Thyroid gland (tissue), 4 donors: ENCODE measurements at regions not wholly inside any gene's neighbourhood (a gene's known extent, or its start where the extent isn't known, plus 50 kb on each side); places are given as distances from the start of the nearest gene placed in this dataset.

ENCODE experiments used
- DNase-seq, 2 donors: peaks; one replicate each; pipeline ENCODE4 v3.0.0-alpha.2; 2019
- H3K27ac ChIP-seq, 3 donors: fragments of 200-600 bp; sonication (generic); 1 replicate in 2 of 3; 2 replicates in 1 of 3; pipeline ENCODE4 v1.5.1; 2016 to 2019; ENCODE audit warnings: mild to moderate bottlenecking in 1 of 3, moderate library complexity in 1 of 3
- H3K27me3 ChIP-seq: fragments of 200-600 bp; sonication (generic); one replicate; pipeline ENCODE4 v1.5.1; 2019
- H3K36me3 ChIP-seq, 2 donors: fragments of 200-600 bp; sonication (generic); one replicate each; pipeline ENCODE4 v1.5.1; 2016 to 2019
- H3K4me1 ChIP-seq, 2 donors: fragments of 200-600 bp; sonication (generic); one replicate each; pipeline ENCODE4 v1.5.1; 2017 to 2019
- H3K4me3 ChIP-seq, 3 donors: fragments of 200-600 bp; sonication (generic); replicated peaks in 1 of 3; 1 replicate in 2 of 3; 2 replicates in 1 of 3; pipeline ENCODE4 v1.5.1; 2016; ENCODE audit warnings: mild to moderate bottlenecking in 1 of 3
- H3K9me3 ChIP-seq: fragments of 200-600 bp; sonication (generic); one replicate; pipeline ENCODE4 v1.5.1; 2017
- CTCF ChIP-seq, 6 experiments: fragments of 200-600 bp in 3 of 6; fragments of 450-650 bp in 3 of 6; sonication (generic) in 3 of 6; IDR thresholded peaks; one replicate each; pipeline ENCODE4 v1.5.1; 2016 to 2019; ENCODE audit warnings: antibody characterized with exemption in 6 of 6, mild to moderate bottlenecking in 2 of 6, inconsistent platforms in 1 of 6, moderate library complexity in 1 of 6
- POLR2A ChIP-seq, 2 donors: fragments of 450-650 bp; IDR thresholded peaks; one replicate each; pipeline ENCODE4 v1.6.1; 2017; ENCODE audit warnings: antibody characterized with exemption in 2 of 2, mild to moderate bottlenecking in 2 of 2, moderate library complexity in 1 of 2
- WGBS, 2 donors: methylation state at CpG; one replicate each; pipeline ENCODE4 v1.1.5; 2017; 5-methylcytosine and 5-hydroxymethylcytosine counted together
- intact Hi-C: fragments of 100-400 bp; cut with DNase I; formaldehyde crosslinking; loops from one replicate; pipeline ENCODE4 v1.15.1; 2023

- Histone ChIP-seq H3K4me1 (no peaks in the 10 kb centered on the region), H3K27me3 (no peaks in the 10 kb centered on the region), H3K9me3 (no peaks in the 10 kb centered on the region), H3K36me3 (no peaks in the 10 kb centered on the region), H3K27ac (no peak overlapping the region), H3K4me3 (no peak overlapping the region)
- intact Hi-C loops: no loop called here
- DNase-seq: no peak
- no peak for TF ChIP-seq POLR2A (IDR thresholded peaks at IDR 0.05)
- no peak for TF ChIP-seq CTCF (IDR thresholded peaks at IDR 0.05)
- 92 to 93% methylated on average over 3 of the region's 3 CpGs for WGBS, 2 donors
These were observed 191.4 kb downstream of the FOXD2 start for GRCh38 chr1:47629201-47629600.

DNA sequence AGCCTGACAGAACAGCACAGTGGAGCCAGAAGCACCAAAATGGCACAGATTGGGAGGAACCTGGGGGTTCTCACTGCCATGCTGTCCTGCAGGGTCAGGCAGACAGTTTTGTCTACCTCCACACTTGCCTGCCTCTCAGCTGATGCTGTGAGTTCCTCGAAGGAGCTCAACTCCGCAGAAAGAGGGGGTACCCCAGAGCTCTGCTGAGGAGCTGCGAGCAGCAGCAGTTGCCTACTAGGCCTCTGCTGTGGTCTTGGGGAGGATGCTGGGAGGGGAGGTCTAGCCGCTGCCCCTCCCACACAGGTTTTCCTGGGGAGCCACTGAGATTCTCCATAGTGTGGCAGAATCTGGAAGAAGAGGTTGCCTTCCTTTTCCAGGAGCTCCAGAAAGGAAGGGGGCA is 192.5 kb downstream of the FOXD2 start:
- no peaks in the 10 kb centered on the region for H3K36me3 ChIP-seq
- H3K27ac ChIP-seq: no peak overlapping the region
- DNase-seq: no peak
- no peaks in the 10 kb centered on the region for H3K27me3 ChIP-seq
- TF ChIP-seq POLR2A (IDR thresholded peaks at IDR 0.05): no peak
- TF ChIP-seq CTCF (IDR thresholded peaks at IDR 0.05): no peak
- no peaks in the 10 kb centered on the region for H3K9me3 ChIP-seq
- no peaks in the 10 kb centered on the region for H3K4me1 ChIP-seq
- H3K4me3 ChIP-seq: no peak overlapping the region
- intact Hi-C loops: no loop called here
- WGBS, 2 donors: 84 to 92% methylated on average over 4 of the region's 4 CpGs

DNA sequence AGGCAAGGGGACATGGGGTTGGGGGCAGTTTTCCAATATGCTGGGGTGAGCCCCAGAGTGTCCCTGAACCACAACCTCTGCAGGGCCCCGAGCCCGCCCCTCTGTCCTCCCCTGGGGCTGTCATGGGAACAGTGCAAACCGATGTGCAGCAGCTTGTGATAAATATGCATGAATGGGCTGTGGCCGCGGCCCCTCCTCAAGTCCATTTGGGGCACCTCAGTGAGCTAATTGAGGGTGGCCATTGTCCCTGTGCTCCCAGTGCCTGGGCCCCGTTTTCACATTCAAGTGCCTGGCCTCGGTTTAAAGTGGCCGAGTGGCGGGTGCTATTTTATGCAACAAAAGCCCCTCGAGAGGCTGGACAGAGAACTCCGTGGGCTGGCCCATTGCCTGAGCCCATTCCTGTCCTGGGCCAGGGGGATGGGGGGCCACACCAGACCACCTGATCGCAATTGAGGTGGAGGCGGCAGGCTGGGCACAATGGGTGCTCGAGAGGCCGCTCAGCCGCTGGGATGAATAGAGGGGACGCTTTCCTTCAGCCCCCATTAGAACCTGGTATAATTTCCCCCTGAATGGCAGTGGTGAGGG is 193.7 kb downstream of the FOXD2 start:
- intact Hi-C loops: no loop called here
- Histone ChIP-seq H3K4me3 (no peak overlapping the region), H3K4me1 (no peaks in the 10 kb centered on the region), H3K9me3 (no peaks in the 10 kb centered on the region), H3K27ac (no peak overlapping the region), H3K36me3 (no peaks in the 10 kb centered on the region), H3K27me3 (no peaks in the 10 kb centered on the region)
- TF ChIP-seq POLR2A (IDR thresholded peaks at IDR 0.05): no peak
- no peak for TF ChIP-seq CTCF (IDR thresholded peaks at IDR 0.05)
- DNase-seq: no peak
- WGBS, 2 donors: 46 to 55% methylated on average over 9 to 15 of the region's 17 CpGs

DNA sequence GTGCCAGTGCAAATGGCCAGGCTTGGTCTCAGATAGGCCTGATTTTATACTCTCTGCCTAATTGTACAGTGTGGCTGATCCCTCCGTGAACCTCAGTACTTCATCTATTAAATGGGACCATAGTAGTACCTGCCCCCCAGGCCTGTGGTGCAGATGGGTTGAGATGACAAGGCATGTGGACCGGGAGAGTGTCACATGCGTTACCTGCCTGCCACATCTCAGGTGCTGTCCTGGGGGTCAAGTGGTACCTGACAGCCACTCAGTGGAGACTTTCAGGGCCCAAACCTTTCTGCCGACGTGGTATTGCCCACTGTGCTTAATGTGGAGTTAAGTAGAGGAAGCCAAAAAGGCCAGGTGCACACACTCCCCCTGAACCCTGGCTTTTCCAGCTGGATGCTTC is 197.3 kb downstream of the FOXD2 start:
- Histone ChIP-seq H3K27me3 (no peaks in the 10 kb centered on the region), H3K9me3 (no peaks in the 10 kb centered on the region), H3K4me1 (no peaks in the 10 kb centered on the region), H3K4me3 (no peak overlapping the region), H3K27ac (no peak overlapping the region), H3K36me3 (no peaks in the 10 kb centered on the region)
- intact Hi-C loops: no loop called here
- TF ChIP-seq CTCF (IDR thresholded peaks at IDR 0.05) (no peak), POLR2A (IDR thresholded peaks at IDR 0.05) (no peak)
- no peak for DNase-seq
- WGBS, 2 donors: 72 to 75% methylated on average over 5 of the region's 5 CpGs

DNA sequence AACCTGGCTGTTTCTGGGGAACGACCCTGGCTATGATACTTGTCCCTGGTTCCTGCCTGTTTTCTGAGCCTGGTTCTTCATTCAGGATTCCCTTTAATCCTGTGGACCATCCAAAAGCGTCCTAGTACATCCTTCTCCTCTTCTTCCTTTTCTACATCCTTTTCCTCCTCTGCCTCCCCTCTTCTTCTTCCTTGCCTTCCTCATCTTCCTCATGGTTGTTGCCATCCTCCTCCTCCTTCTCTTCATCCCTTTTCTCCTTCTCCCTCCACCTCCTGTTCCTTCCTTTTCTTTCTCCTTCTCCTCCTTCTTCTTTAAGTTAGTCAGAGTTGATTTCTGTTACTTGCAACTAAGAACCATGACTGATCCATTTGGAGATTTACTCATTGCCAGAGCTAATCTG is 197.8 kb downstream of the FOXD2 start:
- 88% methylated on average over 2 of the region's 2 CpGs for WGBS, 2 donors
- no peaks in the 10 kb centered on the region for H3K9me3 ChIP-seq
- TF ChIP-seq CTCF (IDR thresholded peaks at IDR 0.05) (no peak), POLR2A (IDR thresholded peaks at IDR 0.05) (no peak)
- H3K27ac ChIP-seq: no peak overlapping the region
- no peak for DNase-seq
- H3K4me1 ChIP-seq: no peaks in the 10 kb centered on the region
- intact Hi-C loops: no loop called here
- no peaks in the 10 kb centered on the region for H3K36me3 ChIP-seq
- H3K27me3 ChIP-seq: no peaks in the 10 kb centered on the region
- H3K4me3 ChIP-seq: no peak overlapping the region
